ENCODE measurements at regions not wholly inside any gene's neighbourhood (a gene's known extent, or its start where the extent isn't known, plus 50 kb on each side); places are given as distances from the start of the nearest gene placed in this dataset.

DNA sequence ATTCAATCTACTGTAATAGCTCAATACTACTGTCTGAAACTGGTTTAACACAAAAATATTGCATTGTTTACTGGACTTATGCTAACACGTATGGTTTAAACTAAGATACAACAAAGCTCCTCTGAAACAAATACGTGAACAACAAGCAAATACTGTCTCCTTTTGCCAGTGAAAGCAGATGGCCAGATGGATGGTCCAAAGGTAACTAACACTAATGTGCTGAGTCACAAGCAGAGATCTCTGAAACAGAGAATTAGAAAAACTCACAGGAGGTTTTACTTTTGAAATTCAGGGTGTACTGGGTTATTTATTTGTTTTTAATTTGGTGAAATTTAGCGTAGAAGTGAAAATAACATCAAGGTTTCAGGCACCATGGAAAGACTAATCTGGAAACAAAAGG is 124.3 kb upstream of the SOX4 start:
- no peak for DNase-seq (ENCODE audit: low read depth)

GRCh38 chr6:21476112-21476511 is 117.4 kb upstream of the SOX4 start:
- DNase-seq (ENCODE audit: low read depth), result no peak

- DNase-seq (ENCODE audit: low read depth), result no peak
Observed at GRCh38 chr6:21478411-21478810, 115.1 kb upstream of the SOX4 start.

DNA sequence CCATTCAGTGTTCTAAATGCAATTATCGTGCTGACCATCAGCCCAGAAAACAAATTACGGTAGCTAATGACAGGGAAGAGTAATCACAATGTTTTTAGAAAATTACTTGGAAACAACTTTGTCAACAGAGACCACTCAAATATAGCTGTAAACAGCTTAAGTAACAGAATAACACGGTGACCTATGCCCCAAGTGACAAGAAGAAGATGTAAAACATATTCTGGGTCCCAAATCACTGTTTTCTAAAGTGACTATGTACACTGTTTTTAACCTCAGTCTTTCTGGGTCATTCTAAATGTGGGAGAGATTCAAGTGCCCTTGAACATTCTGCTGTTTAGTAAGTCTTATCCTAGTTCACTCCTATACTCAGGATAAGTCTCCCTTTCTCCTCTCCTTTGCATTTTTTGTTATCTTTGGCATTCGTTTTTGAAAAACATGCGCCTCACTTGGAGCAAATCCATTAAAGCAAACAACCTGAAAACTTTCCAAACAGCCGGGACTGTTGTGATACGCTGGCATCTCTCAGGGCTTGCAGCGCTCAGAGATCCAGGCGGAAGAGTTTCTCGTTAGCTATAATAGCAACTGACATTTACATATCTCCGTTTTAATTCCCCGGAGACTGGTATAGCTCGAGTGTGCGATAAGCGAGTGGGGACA is 114.5 kb upstream of the SOX4 start:
- no peak for DNase-seq (ENCODE audit: low read depth)

DNA sequence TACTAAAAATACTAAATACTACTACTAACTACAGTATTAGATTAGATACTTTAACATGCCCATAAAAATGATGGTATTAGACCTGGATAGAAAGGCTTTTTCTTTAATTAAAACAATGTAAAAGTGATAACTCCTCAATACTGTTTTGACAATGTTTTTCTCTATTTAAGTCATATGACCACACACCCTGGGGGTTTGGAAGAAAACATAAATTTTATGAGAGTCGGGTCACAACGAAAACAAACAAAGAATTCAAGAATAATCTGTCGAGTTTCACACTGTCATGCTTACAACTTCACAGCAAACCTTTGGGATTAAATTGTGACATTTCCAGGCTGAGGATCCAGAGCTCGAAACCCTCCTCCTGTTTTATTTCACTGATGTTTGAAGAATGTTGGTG is 107.4 kb upstream of the SOX4 start:
- DNase-seq (ENCODE audit: low read depth), result no peak

DNA sequence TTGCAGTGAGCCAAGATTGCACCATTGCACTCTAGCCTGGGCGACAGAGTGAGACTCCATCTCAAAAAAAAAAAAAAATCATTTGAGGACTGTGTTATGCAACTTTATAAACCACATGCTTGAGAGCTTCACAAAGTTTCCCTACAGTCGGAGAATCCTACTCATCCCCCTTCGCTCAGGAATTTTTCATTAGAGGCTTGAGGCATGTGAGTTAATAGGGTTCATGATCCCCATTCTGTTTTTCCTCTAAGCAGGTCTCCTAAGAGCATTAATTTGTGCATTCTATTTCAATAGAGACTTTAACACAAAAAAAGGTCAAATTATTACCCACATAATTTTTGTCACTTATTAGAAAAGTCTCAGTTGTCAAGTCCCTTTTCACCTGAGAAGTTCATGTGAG is 103.7 kb upstream of the SOX4 start:
- no peak for DNase-seq (ENCODE audit: low read depth)

DNA sequence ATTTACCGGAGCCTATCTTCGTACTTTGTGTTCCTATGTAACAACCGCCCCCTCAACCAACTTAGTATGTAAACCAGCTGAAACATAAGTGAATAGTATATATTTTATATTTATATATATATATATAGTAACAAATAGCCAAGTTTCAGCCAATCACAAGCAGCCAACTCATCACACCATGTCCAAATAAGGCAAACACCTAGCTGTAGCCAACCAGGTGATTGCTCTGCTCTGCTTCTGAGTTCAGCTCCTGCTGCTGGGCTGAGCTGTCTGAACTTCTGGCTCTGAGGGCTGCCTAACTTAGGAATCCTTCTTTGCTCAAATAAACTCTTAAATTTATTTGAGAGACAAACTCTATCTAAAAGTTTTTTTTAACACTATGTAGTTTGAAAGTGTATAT is 101.6 kb upstream of the SOX4 start:
- no peak for DNase-seq (ENCODE audit: low read depth)

DNA sequence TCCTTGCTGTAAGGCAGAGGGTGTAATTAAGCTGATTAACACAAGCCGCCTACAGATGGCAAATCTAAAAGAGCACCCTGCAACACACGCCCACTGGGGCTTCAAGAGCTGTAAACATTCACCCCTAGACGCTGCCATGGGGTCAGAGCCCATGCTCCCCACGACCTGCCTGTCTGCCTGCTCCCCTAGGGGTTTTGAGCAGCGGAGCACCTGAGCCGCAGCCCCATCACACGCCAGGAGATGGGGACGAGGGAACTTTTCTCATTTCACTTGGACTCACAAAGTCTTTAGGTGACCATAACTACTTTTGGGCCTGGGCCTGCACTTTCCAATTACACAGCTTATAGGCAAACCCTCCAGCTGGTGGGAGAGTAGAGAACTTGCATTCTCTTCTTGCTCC is 99.0 kb upstream of the SOX4 start:
- DNase-seq (ENCODE audit: low read depth), result no peak

DNA sequence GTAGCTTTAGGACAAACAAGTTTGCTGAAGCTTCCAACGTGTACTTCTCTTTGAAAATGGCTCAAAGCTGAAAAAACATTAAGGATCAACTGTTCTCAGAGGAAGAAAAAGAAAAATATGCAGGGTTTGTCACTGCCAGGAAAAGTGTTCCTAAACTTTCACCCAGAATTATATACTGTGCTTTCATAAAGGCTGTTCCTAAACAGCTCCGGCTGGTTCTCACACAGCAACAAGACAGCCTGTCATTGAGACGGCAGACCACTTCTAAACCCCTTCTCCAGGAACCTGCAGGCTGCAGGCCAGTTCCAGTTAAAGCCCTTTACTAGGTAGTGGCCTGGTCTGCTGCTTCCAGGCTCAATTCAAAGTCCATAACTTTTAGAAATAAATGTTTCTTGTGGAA is 97.4 kb upstream of the SOX4 start:
- DNase-seq (ENCODE audit: low read depth), result no peak

DNA sequence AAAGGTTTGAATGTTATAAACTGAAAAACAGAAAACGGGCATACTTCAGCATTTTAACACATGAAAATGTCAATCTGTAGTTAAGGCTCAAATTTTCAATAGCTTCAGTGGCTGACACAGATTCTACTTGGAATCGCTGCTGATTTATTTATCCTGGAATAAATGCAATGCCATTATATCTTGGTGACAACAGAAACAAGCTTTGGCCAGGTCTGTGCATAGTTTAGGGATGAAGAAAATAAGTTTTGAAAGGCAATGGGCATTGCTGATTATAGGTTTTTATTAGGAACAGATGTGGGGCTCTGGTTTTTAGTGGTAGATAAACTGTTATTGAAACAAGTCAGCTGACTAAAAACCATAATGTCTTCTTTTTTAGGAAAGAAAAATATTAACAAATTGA is 96.8 kb upstream of the SOX4 start:
- DNase-seq (ENCODE audit: low read depth), result no peak

- no peak for DNase-seq (ENCODE audit: low read depth)
Observed at GRCh38 chr6:21500314-21501020, 93.1 kb upstream of the SOX4 start.

- DNase-seq (ENCODE audit: low read depth), result no peak
Observed at GRCh38 chr6:21501021-21501354, 92.6 kb upstream of the SOX4 start.

DNA sequence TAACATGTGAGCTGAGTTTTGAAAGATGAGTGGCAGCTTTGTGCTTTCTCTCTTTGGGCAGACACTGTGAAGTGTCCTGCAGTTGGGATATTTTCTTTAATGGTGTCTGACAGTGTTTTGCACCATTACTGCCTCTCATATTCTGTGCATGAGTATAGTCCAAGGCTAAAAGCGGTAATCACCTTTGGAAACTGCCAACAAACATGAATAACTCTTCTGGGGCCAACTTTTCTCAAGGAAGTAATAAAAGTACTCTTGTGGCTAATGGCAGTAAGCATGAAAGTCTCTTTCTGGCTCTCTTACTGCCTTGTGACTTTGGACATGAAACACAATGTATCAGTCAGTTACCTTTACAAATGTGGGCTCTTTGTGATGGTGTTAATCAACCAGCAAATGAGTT is 91.7 kb upstream of the SOX4 start:
- no peak for DNase-seq (ENCODE audit: low read depth)

- no peak for DNase-seq (ENCODE audit: low read depth)
Observed at GRCh38 chr6:21502682-21503081, 90.9 kb upstream of the SOX4 start.

GRCh38 chr6:21504790-21505189 is 88.8 kb upstream of the SOX4 start:
- DNase-seq (ENCODE audit: low read depth), result no peak

DNA sequence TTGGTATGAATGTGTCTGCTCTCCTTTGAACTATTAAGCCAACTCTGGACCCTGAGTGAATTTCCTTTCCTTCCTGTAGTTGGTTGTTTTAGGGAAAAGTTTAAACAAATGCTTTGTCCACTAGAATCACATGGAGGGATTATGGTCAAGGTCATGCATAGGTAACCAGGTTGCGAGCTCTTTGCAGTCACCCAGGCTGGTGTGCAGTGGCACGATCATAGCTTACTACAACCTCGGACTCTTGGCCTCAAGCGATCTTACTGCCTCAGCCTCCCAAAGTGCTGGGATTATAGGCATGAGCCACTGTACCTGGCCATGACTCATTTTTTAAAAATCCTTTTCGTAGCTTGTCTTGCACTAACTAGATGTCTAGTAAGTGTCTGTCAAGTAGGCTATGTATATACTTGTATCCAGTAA is 88.0 kb upstream of the SOX4 start:
- DNase-seq (ENCODE audit: low read depth), result no peak

DNA sequence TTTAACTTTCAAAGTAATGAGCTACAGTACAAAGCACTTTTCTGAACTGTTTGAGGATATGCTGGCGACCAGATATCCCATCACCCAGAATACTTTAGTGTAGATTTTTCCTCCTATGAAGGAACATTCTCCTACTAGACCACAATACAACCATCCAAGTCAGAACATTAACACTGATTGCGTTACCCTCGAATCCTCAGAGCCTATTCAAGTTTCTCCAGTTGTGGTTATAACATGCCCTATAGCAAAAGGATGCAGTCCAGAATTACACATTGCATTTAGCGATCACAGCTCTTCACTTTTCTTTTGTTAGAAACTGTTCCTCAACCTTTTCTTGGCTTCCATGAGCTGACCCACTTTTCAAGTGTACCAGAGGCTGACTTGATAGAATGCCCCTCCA is 87.4 kb upstream of the SOX4 start:
- DNase-seq (ENCODE audit: low read depth), result no peak

DNA sequence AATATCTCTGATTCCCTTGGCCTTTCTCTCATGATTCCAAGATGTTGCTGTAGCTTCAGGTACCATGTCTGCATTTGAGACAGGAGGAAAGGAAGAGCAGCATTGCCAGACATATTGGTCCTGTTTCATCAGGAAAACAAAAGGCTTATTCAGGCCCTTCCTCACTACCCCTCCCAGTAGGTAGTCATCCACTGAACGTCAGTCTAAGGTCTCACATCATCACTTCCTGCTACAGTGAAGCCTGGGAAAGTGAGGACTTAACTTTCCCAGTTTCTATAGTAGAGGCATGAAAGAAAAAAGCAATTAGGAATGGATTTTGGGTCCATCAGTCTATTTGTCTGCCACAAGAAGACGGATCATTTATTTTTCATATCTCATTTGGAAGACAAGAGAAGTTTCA is 85.7 kb upstream of the SOX4 start:
- no peak for DNase-seq (ENCODE audit: low read depth)

GRCh38 chr6:21508753-21509152 is 84.8 kb upstream of the SOX4 start:
- DNase-seq (ENCODE audit: low read depth), result no peak

GRCh38 chr6:21511891-21512550 is 81.5 kb upstream of the SOX4 start:
- no peak for DNase-seq (ENCODE audit: low read depth)

- no peak for DNase-seq (ENCODE audit: low read depth)
Observed at GRCh38 chr6:21514288-21514687, 79.3 kb upstream of the SOX4 start.

GRCh38 chr6:21518317-21518716 is 75.2 kb upstream of the SOX4 start:
- no peak for DNase-seq (ENCODE audit: low read depth)

DNA sequence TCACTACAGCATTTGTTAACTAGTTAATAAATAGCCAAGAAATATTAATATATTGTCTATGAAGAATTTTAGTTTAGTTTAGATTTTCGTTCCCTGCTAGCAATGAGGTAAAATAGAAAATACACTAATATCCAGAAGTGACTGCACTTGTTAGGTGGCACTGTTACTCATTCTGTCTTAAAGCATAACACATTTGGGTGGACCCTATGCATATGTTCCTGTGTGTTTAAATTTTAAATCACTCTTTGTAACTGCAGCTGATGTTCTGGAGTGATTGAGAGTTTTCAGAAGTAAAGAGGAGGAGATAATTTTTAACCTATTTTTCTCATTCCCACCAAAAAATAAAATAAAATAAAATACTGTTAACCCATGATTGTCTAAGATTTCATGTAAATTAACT is 73.9 kb upstream of the SOX4 start:
- no peak for DNase-seq (ENCODE audit: low read depth)

- DNase-seq (ENCODE audit: low read depth), result no peak
Observed at GRCh38 chr6:21521276-21521675, 72.3 kb upstream of the SOX4 start.

Measured in activated gamma-delta T cell treated with anti-CD3 and anti-CD28 coated beads, Interleukin-2, amount 50 U/mL, for 16 hours (primary cell).